Astrocyte of the spinal cord (primary cell): ENCODE measurements at regions not wholly inside any gene's neighbourhood (a gene's known extent, or its start where the extent isn't known, plus 50 kb on each side); places are given as distances from the start of the nearest gene placed in this dataset.

Experiments
- DNase-seq: peaks from one replicate; pipeline ENCODE4 v3.0.0; 2011; ENCODE audit warnings: low read depth, low spot score
- H3K4me3 ChIP-seq: 2 replicates; pipeline ENCODE4 v1.5.1; 2011; ENCODE audit warnings: low read depth, mild to moderate bottlenecking, low read length, moderate library complexity
- in situ Hi-C: cut with HindIII; loops from 2 replicates; pipeline ENCODE4 v1.10.0; 2017; ENCODE audit warnings: low sequenced_read_pairs
- TF ChIP-seq, protein P1 (sequence below): IDR thresholded peaks from 2 replicates; pipeline ENCODE4 v1.5.1; 2012; ENCODE audit warnings: low read depth, mild to moderate bottlenecking, low read length, inconsistent platforms

DNA sequence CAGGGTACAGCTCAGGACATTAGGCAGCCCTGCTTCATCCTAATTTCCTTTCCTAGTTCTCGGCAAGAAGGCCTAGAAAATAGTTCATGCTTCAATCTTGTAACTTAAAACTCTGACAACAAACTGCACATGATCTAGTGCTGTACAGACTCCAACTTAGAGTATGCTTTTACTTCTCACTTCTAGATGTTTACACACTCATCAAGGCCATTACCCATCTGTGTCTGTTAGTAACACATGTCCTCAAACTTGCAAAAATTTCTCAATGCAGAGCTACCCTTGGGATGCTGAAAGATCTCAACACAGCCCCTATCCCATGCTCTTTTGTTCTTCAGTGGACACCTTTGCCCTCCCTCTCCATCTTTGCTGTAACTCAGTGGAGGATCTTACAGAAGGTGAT lies 252.0 kb downstream of the OSR1 start:
- H3K4me3 ChIP-seq = no peak overlapping the region
- in situ Hi-C loops = no loop called here
- DNase-seq = no peak
- TF ChIP-seq, protein P1, sequence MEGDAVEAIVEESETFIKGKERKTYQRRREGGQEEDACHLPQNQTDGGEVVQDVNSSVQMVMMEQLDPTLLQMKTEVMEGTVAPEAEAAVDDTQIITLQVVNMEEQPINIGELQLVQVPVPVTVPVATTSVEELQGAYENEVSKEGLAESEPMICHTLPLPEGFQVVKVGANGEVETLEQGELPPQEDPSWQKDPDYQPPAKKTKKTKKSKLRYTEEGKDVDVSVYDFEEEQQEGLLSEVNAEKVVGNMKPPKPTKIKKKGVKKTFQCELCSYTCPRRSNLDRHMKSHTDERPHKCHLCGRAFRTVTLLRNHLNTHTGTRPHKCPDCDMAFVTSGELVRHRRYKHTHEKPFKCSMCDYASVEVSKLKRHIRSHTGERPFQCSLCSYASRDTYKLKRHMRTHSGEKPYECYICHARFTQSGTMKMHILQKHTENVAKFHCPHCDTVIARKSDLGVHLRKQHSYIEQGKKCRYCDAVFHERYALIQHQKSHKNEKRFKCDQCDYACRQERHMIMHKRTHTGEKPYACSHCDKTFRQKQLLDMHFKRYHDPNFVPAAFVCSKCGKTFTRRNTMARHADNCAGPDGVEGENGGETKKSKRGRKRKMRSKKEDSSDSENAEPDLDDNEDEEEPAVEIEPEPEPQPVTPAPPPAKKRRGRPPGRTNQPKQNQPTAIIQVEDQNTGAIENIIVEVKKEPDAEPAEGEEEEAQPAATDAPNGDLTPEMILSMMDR = no peak

DNA sequence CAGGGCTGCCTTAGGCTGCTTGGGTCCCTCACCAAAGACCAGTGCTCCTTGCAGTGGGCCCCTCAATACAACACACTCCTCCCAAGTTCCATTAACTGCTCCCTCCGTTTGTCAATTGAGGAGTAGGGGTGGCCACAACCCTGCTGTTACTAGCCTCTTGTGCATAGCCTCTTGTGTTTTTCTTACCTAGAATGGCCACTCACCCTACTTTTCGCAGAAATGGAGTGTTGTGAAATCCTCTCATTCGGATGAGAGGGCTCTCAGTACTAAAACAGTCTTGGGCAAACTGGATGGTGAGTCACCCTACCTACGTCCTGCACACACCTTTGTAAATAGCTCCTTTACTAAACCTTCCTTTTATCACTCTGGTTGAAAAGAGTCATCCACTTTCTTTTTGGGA lies 253.9 kb downstream of the OSR1 start:
- no peak overlapping the region for H3K4me3 ChIP-seq
- DNase-seq = no peak
- in situ Hi-C loops = no loop called here
- TF ChIP-seq, protein P1 = no peak

DNA sequence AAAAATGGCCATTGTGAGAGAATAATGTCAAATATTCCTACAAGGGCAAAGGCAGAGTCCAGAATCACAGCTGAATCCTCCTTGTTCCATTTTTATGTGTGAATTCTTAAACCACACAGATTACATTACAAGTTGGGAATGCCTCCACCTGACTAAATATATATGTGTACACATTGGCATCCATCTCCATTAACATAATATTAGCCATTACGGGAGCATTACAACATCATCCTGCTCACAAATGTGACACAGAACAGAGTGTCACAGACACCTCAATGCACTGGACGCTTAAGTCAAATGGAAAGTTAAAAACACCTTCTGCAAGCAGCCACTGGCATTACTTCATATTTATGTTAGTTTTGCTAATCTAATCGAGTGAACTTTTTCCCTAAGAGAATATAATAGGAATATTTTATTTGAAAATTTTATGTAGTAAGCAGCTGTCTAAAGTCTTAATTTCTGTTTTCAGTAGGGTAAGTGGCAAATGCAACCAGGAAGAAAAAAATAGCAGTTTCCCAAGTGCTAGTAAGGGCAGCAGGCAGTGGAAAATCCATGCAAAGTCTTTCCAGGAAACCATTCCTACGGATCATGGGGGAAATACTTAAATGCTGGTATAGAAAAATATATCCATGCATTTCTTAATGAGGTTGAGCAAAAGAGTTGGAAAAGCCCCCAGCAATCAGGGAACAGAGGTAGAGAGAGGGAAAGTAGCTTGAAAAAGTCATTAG lies 255.6 kb downstream of the OSR1 start:
- DNase-seq = peak; percentile 20
- in situ Hi-C loops = no loop called here
- TF ChIP-seq, protein P1 = no peak
- no peak overlapping the region for H3K4me3 ChIP-seq

DNA sequence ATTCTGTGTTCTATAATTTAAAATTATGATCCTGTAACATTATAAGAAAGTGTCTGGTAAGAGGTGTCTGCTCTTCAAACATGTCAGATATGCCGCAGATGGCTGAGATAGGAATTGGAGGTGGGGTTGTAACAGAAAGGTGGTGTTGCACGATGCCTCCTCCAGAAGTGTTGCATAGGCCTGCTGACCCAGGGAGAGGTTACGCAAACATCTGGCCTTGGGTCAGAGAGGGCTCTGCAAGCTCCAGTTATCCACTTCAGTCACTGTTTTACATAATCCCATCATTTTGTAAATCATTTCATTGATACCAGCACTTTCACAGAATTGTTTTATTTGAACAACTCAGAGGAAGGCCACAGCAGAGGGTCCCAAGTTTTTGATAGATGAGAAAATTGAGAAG lies 256.5 kb downstream of the OSR1 start:
- H3K4me3 ChIP-seq = no peak overlapping the region
- DNase-seq = no peak
- in situ Hi-C loops = no loop called here
- TF ChIP-seq, protein P1 = no peak

DNA sequence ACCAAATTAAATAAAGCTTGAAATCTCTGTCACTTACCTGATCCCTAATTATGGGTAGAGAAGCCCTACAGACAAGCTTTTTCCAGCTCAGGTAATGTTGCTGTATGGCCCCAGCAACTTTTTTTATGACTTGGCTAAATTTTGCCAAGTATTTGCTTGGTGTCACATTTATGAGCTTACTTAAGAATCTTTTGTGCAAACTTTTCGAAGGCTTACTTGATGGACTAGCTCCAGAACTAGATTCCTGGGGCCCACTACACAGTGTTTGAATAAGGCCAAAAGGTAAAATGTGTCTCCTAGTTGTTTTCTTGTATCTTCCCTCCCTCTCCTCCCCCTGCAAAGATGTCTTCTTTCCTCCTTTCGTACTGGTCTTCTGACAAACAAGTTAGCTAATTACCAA lies 257.9 kb downstream of the OSR1 start:
- TF ChIP-seq, protein P1 = no peak
- in situ Hi-C loops = no loop called here
- DNase-seq = no peak
- H3K4me3 ChIP-seq = no peak overlapping the region

DNA sequence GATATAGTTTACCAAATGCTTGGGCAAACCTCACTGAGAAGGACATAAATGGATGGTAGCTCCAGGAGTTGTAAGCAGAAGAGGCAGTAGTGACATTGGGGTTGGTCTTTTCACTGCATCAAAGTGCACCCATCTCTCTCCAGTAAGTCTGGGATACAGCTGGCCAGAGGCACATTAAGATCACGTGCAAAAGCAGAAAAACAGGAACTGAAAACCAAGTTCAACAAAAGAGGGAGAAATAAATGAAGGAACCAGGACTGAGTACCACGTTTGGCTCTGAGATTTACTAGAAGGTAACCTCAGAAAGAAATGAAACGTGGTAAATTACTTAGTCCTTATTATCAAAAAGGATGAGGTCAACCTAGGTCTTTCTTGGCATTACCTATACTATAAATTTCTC lies 259.2 kb downstream of the OSR1 start:
- DNase-seq = no peak
- in situ Hi-C loops = no loop called here
- H3K4me3 ChIP-seq = no peak overlapping the region
- TF ChIP-seq, protein P1 = no peak
